SK-N-SH (cell line): ENCODE measurements at regions not wholly inside any gene's neighbourhood (a gene's known extent, or its start where the extent isn't known, plus 50 kb on each side); places are given as distances from the start of the nearest gene placed in this dataset.

Experiments used
- CTCF ChIA-PET: fragments of 300-600, 350-600 bp; formaldehyde crosslinking; extraction: SDS; loops from one replicate; lab custom pipeline; 2021; lab: Yijun Ruan, JAX
- POLR2A ChIA-PET: fragments of 350-600 bp; sonication (Branson Sonifier 250); formaldehyde crosslinking; extraction: SDS; loops from one replicate; lab custom pipeline; 2020; ENCODE audit warnings: antibody characterized with exemption, inconsistent platforms; lab: Yijun Ruan, JAX
- DNase-seq: peaks from one replicate; pipeline ENCODE4 v3.0.0; 2012
- H2AFZ ChIP-seq: fragments of 200-600 bp; sonication (generic); 2 replicates; pipeline ENCODE4 v1.8.1; 2016; ENCODE audit warnings: antibody characterized with exemption, mild to moderate bottlenecking, low read depth
- H3F3A ChIP-seq: fragments of 200-600 bp; sonication (generic); replicated peaks from 2 replicates; pipeline ENCODE3; 2016; ENCODE audit warnings: antibody characterized with exemption, mild to moderate bottlenecking; ENCODE audit not compliant: insufficient read depth
- H3K27ac ChIP-seq, 2 experiments: fragments of 200-500 bp in 1 of 2; fragments of 200-600 bp in 1 of 2; sonication (Bioruptor generic) in 1 of 2; sonication (generic), shearing (Covaris generic) in 1 of 2; 2 replicates each; pipeline versions ENCODE4 v1.5.1 to v1.6.1; 2014 to 2016; ENCODE audit warnings: low read depth in 2 of 2, inconsistent platforms in 1 of 2, low read length in 1 of 2, mild to moderate bottlenecking in 1 of 2, mixed read lengths in 1 of 2
- H3K27me3 ChIP-seq: fragments of 200-600 bp; sonication (generic), shearing (Covaris generic); 2 replicates; pipeline ENCODE4 v1.6.1; 2016; ENCODE audit warnings: mixed run types; ENCODE audit not compliant: insufficient read depth
- H3K36me3 ChIP-seq, 2 experiments: fragments of 200-500 bp in 1 of 2; fragments of 200-600 bp in 1 of 2; sonication (Bioruptor generic) in 1 of 2; sonication (generic) in 1 of 2; replicated peaks in 1 of 2; 2 replicates each; pipeline versions ENCODE3 to v1.5.1; 2014 to 2016; ENCODE audit warnings: low read length in 1 of 2, mild to moderate bottlenecking in 1 of 2; ENCODE audit not compliant: insufficient read depth in 2 of 2, control insufficient read depth in 1 of 2
- H3K4me1 ChIP-seq, 2 experiments: fragments of 200-500 bp in 1 of 2; fragments of 200-600 bp in 1 of 2; sonication (Bioruptor generic) in 1 of 2; sonication (generic), shearing (Covaris generic) in 1 of 2; 2 replicates each; pipeline versions ENCODE4 v1.5.1 to v1.6.1; 2014 to 2016; ENCODE audit warnings: low read depth in 1 of 2, low read length in 1 of 2, mixed run types in 1 of 2; ENCODE audit not compliant: insufficient read depth in 2 of 2, control insufficient read depth in 1 of 2
- H3K4me2 ChIP-seq: fragments of 200-600 bp; sonication (generic), shearing (Covaris generic); 2 replicates; pipeline ENCODE4 v1.6.1; 2017; ENCODE audit warnings: mixed run types
- H3K4me3 ChIP-seq, 2 experiments: fragments of 200-500 bp in 1 of 2; fragments of 200-600 bp in 1 of 2; sonication (Bioruptor generic) in 1 of 2; sonication (generic), shearing (Covaris generic) in 1 of 2; 2 replicates each; pipeline versions ENCODE4 v1.5.1 to v1.8.1; 2014 to 2016; ENCODE audit warnings: low read depth in 2 of 2, inconsistent platforms in 1 of 2, low read length in 1 of 2, mild to moderate bottlenecking in 1 of 2, mixed read lengths in 1 of 2, moderate library complexity in 1 of 2
- H3K79me2 ChIP-seq: fragments of 200-600 bp; sonication (generic); 2 replicates; pipeline ENCODE4 v1.8.1; 2017; ENCODE audit warnings: mild to moderate bottlenecking; ENCODE audit not compliant: insufficient read depth
- H3K9ac ChIP-seq: fragments of 200-600 bp; sonication (generic); 2 replicates; pipeline ENCODE4 v1.6.1; 2017; ENCODE audit warnings: mixed run types
- H3K9me2 ChIP-seq: fragments of 200-600 bp; sonication (generic); 2 replicates; pipeline ENCODE4 v1.6.1; 2017; ENCODE audit warnings: mixed run types
- H3K9me3 ChIP-seq: fragments of 200-600 bp; sonication (generic); 2 replicates; pipeline ENCODE4 v1.6.1; 2017; ENCODE audit warnings: mixed run types, mild to moderate bottlenecking, moderate library complexity
- H4K20me1 ChIP-seq: fragments of 200-600 bp; sonication (generic); 2 replicates; pipeline ENCODE4 v1.6.1; 2017; ENCODE audit warnings: mild to moderate bottlenecking, mixed run types; ENCODE audit not compliant: insufficient read depth
- CHD2 ChIP-seq: fragments of 150-350 bp; IDR thresholded peaks from 2 replicates; pipeline ENCODE4 v1.6.1; 2018; ENCODE audit warnings: low read length; ENCODE audit not compliant: partially characterized antibody
- CTCF ChIP-seq: fragments of 200-600 bp; sonication (generic); IDR thresholded peaks from 2 replicates; pipeline ENCODE4 v1.6.1; 2017; ENCODE audit warnings: antibody characterized with exemption, mild to moderate bottlenecking, moderate library complexity
- EP300 ChIP-seq, 2 experiments: IDR thresholded peaks; 2 replicates each; pipeline versions ENCODE4 v1.4.0 to v1.6.1; 2012; ENCODE audit warnings: borderline replicate concordance in 1 of 2, low read depth in 1 of 2, low read length in 1 of 2
- FOSL2 ChIP-seq: IDR thresholded peaks from 2 replicates; pipeline ENCODE4 v1.4.0; 2012; ENCODE audit warnings: low read depth, mild to moderate bottlenecking, moderate library complexity, borderline replicate concordance
- FOXJ3 ChIP-seq: sonication (generic); formaldehyde crosslinking; IDR thresholded peaks from 2 replicates; pipeline ENCODE4 v1.5.1; 2020; ENCODE audit warnings: mild to moderate bottlenecking, missing genetic modification reagents
- GATA2 ChIP-seq: sonication (generic); formaldehyde crosslinking; IDR thresholded peaks from 2 replicates; pipeline ENCODE4 v1.5.0; 2020; ENCODE audit warnings: mild to moderate bottlenecking, missing genetic modification reagents
- IRF3 ChIP-seq: fragments of 150-350 bp; IDR thresholded peaks from 2 replicates; pipeline ENCODE4 v1.6.1; 2016; ENCODE audit warnings: mild to moderate bottlenecking, low read depth, low read length
- MAX ChIP-seq: IDR thresholded peaks from 2 replicates; pipeline ENCODE4 v1.4.0; 2012; ENCODE audit warnings: low read depth
- MXI1 ChIP-seq: IDR thresholded peaks from 2 replicates; pipeline ENCODE4 v1.6.1; 2012; ENCODE audit warnings: mild to moderate bottlenecking, low read depth, low read length, improper control_type of control experiment
- REST ChIP-seq: IDR thresholded peaks from 2 replicates; pipeline ENCODE4 v1.6.1; 2012; ENCODE audit warnings: mild to moderate bottlenecking, low read depth, low read length, moderate library complexity
- RFX5 ChIP-seq: IDR thresholded peaks from 2 replicates; pipeline ENCODE4 v1.6.1; 2012; ENCODE audit warnings: mild to moderate bottlenecking, improper control_type of control experiment, low read length
- TAF1 ChIP-seq: IDR thresholded peaks from 2 replicates; pipeline ENCODE4 v1.6.1; 2012; ENCODE audit warnings: low read depth, mild to moderate bottlenecking, low read length, moderate library complexity, borderline replicate concordance
- TCF12 ChIP-seq: IDR thresholded peaks from 2 replicates; pipeline ENCODE4 v1.4.0; 2012
- ZBTB33 ChIP-seq: IDR thresholded peaks from 2 replicates; pipeline ENCODE4 v1.4.0; 2012; ENCODE audit warnings: low read depth, borderline replicate concordance
- WGBS: methylation state at CpG from one replicate; pipeline ENCODE4 v1.1.6; 2017; ENCODE audit warnings: low lambda C conversion rate; 5-methylcytosine and 5-hydroxymethylcytosine counted together

GRCh38 chr1:187734427-187734826 lies 905.7 kb downstream of the PLA2G4A start:
- Histone ChIP-seq H3K9ac (no peak overlapping the region), H3K4me3 (no peak overlapping the region), H3K4me1 (no peaks in the 10 kb centered on the region), H2AFZ (no peak overlapping the region), H3K4me2 (no peak overlapping the region), H3K27ac (no peak overlapping the region), H3K27me3 (no peaks in the 10 kb centered on the region), H3K79me2 (no peaks in the 10 kb centered on the region), H3K36me3 (no peaks in the 10 kb centered on the region), H4K20me1 (no peaks in the 10 kb centered on the region), H3K9me2 (no peaks in the 10 kb centered on the region), H3F3A (no peaks in the 10 kb centered on the region), H3K9me3 (no peaks in the 10 kb centered on the region)
- CTCF ChIA-PET, result no interaction called here
- WGBS, result 84% methylated on average over 4 of the region's 4 CpGs
- POLR2A ChIA-PET, result no interaction called here
- TF ChIP-seq MXI1 (no peak), RFX5 (no peak), REST (no peak), FOXJ3 (CRISPR knock-in tag) (no peak), IRF3 (no peak), ZBTB33 (no peak), EP300 (IDR thresholded peaks at IDR 0.05; ENCODE audit: borderline replicate concordance in 1 of 2, low read depth in 1 of 2, low read length in 1 of 2) (no peak), CTCF (no peak), GATA2 (no peak), CHD2 (no peak), FOSL2 (no peak), MAX (no peak), TCF12 (no peak), TAF1 (no peak)
- DNase-seq, result no peak
